ENCODE measurements at regions not wholly inside any gene's neighbourhood (a gene's known extent, or its start where the extent isn't known, plus 50 kb on each side); places are given as distances from the start of the nearest gene placed in this dataset.

DNA sequence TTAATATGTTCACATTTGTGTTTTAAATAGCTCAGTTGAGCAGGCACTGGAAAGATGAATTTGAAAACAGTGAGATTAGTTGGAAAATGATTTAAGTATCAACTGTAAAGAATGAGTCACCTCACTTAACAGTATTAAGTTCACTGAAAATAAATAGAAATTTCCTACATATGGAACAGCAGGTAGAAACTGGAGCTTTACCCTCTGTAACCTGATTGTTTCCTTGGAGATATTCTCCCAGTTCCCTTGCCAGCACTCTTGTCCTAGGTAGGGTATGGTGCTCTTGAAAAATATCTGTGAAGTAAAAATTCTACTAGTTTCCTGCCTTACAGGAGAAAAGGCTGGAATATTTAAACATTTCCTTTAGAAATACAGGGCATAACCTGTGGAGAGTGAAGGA lies 81.3 kb upstream of the DLGAP1 start:
- TF ChIP-seq HDAC2 (IDR thresholded peaks at IDR 0.05) (no peak), GATA3 (IDR thresholded peaks at IDR 0.05; ENCODE audit: borderline replicate concordance) (no peak), PHF8 (IDR thresholded peaks at IDR 0.05; ENCODE audit: borderline replicate concordance, low read depth) (no peak), ZFP36 (IDR thresholded peaks at IDR 0.05; ENCODE audit: borderline replicate concordance, partially characterized antibody) (no peak), MAZ (IDR thresholded peaks at IDR 0.05; ENCODE audit: borderline replicate concordance, low read depth, low read length) (no peak), MYC (IDR thresholded peaks at IDR 0.05; ENCODE audit: borderline replicate concordance, low read length) (no peak)
- TF ChIP-seq, protein P1, sequence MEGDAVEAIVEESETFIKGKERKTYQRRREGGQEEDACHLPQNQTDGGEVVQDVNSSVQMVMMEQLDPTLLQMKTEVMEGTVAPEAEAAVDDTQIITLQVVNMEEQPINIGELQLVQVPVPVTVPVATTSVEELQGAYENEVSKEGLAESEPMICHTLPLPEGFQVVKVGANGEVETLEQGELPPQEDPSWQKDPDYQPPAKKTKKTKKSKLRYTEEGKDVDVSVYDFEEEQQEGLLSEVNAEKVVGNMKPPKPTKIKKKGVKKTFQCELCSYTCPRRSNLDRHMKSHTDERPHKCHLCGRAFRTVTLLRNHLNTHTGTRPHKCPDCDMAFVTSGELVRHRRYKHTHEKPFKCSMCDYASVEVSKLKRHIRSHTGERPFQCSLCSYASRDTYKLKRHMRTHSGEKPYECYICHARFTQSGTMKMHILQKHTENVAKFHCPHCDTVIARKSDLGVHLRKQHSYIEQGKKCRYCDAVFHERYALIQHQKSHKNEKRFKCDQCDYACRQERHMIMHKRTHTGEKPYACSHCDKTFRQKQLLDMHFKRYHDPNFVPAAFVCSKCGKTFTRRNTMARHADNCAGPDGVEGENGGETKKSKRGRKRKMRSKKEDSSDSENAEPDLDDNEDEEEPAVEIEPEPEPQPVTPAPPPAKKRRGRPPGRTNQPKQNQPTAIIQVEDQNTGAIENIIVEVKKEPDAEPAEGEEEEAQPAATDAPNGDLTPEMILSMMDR (IDR thresholded peaks at IDR 0.05), result no peak

Data from A549 (cell line).